Epidermal melanocyte (primary cell): ENCODE measurements at regions not wholly inside any gene's neighbourhood (a gene's known extent, or its start where the extent isn't known, plus 50 kb on each side); places are given as distances from the start of the nearest gene placed in this dataset.

Source experiments
- DNase-seq: peaks from one replicate; pipeline ENCODE4 v3.0.0; 2011; ENCODE audit warnings: low spot score; ENCODE audit not compliant: insufficient read length

GRCh38 chr12:124431971-124432370 is 135.4 kb downstream of the NCOR2 start:
- no peak for DNase-seq

- no peak for DNase-seq
Measured at GRCh38 chr12:124430491-124430890, 135.6 kb downstream of the RFLNA start.

- DNase-seq: no peak
Measured at GRCh38 chr12:124429535-124429934, 134.6 kb downstream of the RFLNA start.

- DNase-seq: no peak
Measured at GRCh38 chr12:124428792-124429281, 133.9 kb downstream of the RFLNA start.

GRCh38 chr12:124428136-124428791 is 133.4 kb downstream of the RFLNA start:
- no peak for DNase-seq

GRCh38 chr12:124426594-124427555 is 132.0 kb downstream of the RFLNA start:
- DNase-seq: no peak

- DNase-seq: no peak
Measured at GRCh38 chr12:124425667-124426066, 130.8 kb downstream of the RFLNA start.

GRCh38 chr12:124424516-124424905 is 129.6 kb downstream of the RFLNA start:
- DNase-seq: no peak

- DNase-seq: no peak
Measured at GRCh38 chr12:124423761-124424515, 129.0 kb downstream of the RFLNA start.

- peak; percentile 91 for DNase-seq
Measured at GRCh38 chr12:124422570-124423523, 128.0 kb downstream of the RFLNA start.

GRCh38 chr12:124422142-124422569 is 127.3 kb downstream of the RFLNA start:
- no peak for DNase-seq

- no peak for DNase-seq
Measured at GRCh38 chr12:124420996-124421674, 126.2 kb downstream of the RFLNA start.

- no peak for DNase-seq
Measured at GRCh38 chr12:124420041-124420995, 125.4 kb downstream of the RFLNA start.

- DNase-seq: no peak
Measured at GRCh38 chr12:124419292-124420040, 124.6 kb downstream of the RFLNA start.

- DNase-seq: no peak
Measured at GRCh38 chr12:124418791-124419190, 123.9 kb downstream of the RFLNA start.

- DNase-seq: no peak
Measured at GRCh38 chr12:124418156-124418555, 123.3 kb downstream of the RFLNA start.

GRCh38 chr12:124416516-124417395 is 121.9 kb downstream of the RFLNA start:
- no peak for DNase-seq
